ENCODE measurements at regions not wholly inside any gene's neighbourhood (a gene's known extent, or its start where the extent isn't known, plus 50 kb on each side); places are given as distances from the start of the nearest gene placed in this dataset.
"Not testable (repeated sequence)": the region's sequence is repeated elsewhere in the genome, so short reads cannot be mapped to it uniquely, and the experiment has no call there.

- no peaks in the 10 kb centered on the region for H3K4me1 ChIP-seq (ENCODE audit: control insufficient read depth in 2 of 3, insufficient read depth in 2 of 3, low read depth in 1 of 3, low read length in 3 of 3)
- no peak overlapping the region for H3K27ac ChIP-seq (ENCODE audit: low read depth in 2 of 2, low read length in 2 of 2)
- intact Hi-C loops (cut with DNase I): no loop called here
- H3K4me3 ChIP-seq (ENCODE audit: low read length in 3 of 3): no peak overlapping the region
- no peaks in the 10 kb centered on the region for H3K9me3 ChIP-seq (ENCODE audit: control insufficient read depth in 2 of 3, insufficient read depth in 1 of 3, low read length in 3 of 3)
- H3K36me3 ChIP-seq (ENCODE audit: control insufficient read depth in 2 of 3, insufficient read depth in 3 of 3, low read length in 3 of 3): no peaks in the 10 kb centered on the region
- no peaks in the 10 kb centered on the region for H3K27me3 ChIP-seq (ENCODE audit: control insufficient read depth, insufficient read depth, low read length)
- no peak overlapping the region for H3K9ac ChIP-seq (ENCODE audit: low read length in 3 of 3)
- FAIRE-seq (no peak), DNase-seq (no peak)
- TF ChIP-seq CTCF (IDR thresholded peaks at IDR 0.05; ENCODE audit: borderline replicate concordance, extremely low read depth, insufficient read depth): no peak
These were observed 241.3 kb upstream of the PLXNA2 start for GRCh38 chr1:208485512-208485911.

- Histone ChIP-seq H3K4me3 (ENCODE audit: low read length in 3 of 3) (no peak overlapping the region), H3K27me3 (ENCODE audit: control insufficient read depth, insufficient read depth, low read length) (no peaks in the 10 kb centered on the region), H3K36me3 (ENCODE audit: control insufficient read depth in 2 of 3, insufficient read depth in 3 of 3, low read length in 3 of 3) (no peaks in the 10 kb centered on the region), H3K9me3 (ENCODE audit: control insufficient read depth in 2 of 3, insufficient read depth in 1 of 3, low read length in 3 of 3) (no peaks in the 10 kb centered on the region), H3K27ac (ENCODE audit: low read depth in 2 of 2, low read length in 2 of 2) (no peak overlapping the region), H3K4me1 (ENCODE audit: control insufficient read depth in 2 of 3, insufficient read depth in 2 of 3, low read depth in 1 of 3, low read length in 3 of 3) (no peaks in the 10 kb centered on the region), H3K9ac (ENCODE audit: low read length in 3 of 3) (no peak overlapping the region)
- intact Hi-C loops (cut with DNase I): no loop called here
- no peak for FAIRE-seq
- TF ChIP-seq CTCF (IDR thresholded peaks at IDR 0.05; ENCODE audit: borderline replicate concordance, extremely low read depth, insufficient read depth): no peak
- DNase-seq: no peak
These were observed 242.5 kb upstream of the PLXNA2 start for GRCh38 chr1:208486677-208487076.

GRCh38 chr1:208488432-208488831 lies 244.2 kb upstream of the PLXNA2 start:
- H3K27ac ChIP-seq (ENCODE audit: low read depth in 2 of 2, low read length in 2 of 2); H3K27me3 ChIP-seq (ENCODE audit: control insufficient read depth, insufficient read depth, low read length); H3K4me1 ChIP-seq (ENCODE audit: control insufficient read depth in 2 of 3, insufficient read depth in 2 of 3, low read depth in 1 of 3, low read length in 3 of 3); H3K4me3 ChIP-seq (ENCODE audit: low read length in 3 of 3); H3K36me3 ChIP-seq (ENCODE audit: control insufficient read depth in 2 of 3, insufficient read depth in 3 of 3, low read length in 3 of 3); H3K9ac ChIP-seq (ENCODE audit: low read length in 3 of 3); H3K9me3 ChIP-seq (ENCODE audit: control insufficient read depth in 2 of 3, insufficient read depth in 1 of 3, low read length in 3 of 3); intact Hi-C loops (cut with DNase I); FAIRE-seq: not testable (repeated sequence)
- peak in 1 of 5 donors; percentile 58 for DNase-seq

GRCh38 chr1:208496467-208497371 lies 252.5 kb upstream of the PLXNA2 start:
- H3K36me3 ChIP-seq (ENCODE audit: control insufficient read depth in 2 of 3, insufficient read depth in 3 of 3, low read length in 3 of 3): no peaks in the 10 kb centered on the region
- no peak overlapping the region for H3K4me3 ChIP-seq (ENCODE audit: low read length in 3 of 3)
- DNase-seq: no peak
- H3K9ac ChIP-seq (ENCODE audit: low read length in 3 of 3): no peak overlapping the region
- no peaks in the 10 kb centered on the region for H3K4me1 ChIP-seq (ENCODE audit: control insufficient read depth in 2 of 3, insufficient read depth in 2 of 3, low read depth in 1 of 3, low read length in 3 of 3)
- no peaks in the 10 kb centered on the region for H3K9me3 ChIP-seq (ENCODE audit: control insufficient read depth in 2 of 3, insufficient read depth in 1 of 3, low read length in 3 of 3)
- no peak overlapping the region for H3K27ac ChIP-seq (ENCODE audit: low read depth in 2 of 2, low read length in 2 of 2)
- intact Hi-C loops (cut with DNase I): no loop called here
- H3K27me3 ChIP-seq (ENCODE audit: control insufficient read depth, insufficient read depth, low read length): no peaks in the 10 kb centered on the region
- no peak for TF ChIP-seq CTCF (IDR thresholded peaks at IDR 0.05; ENCODE audit: borderline replicate concordance, extremely low read depth, insufficient read depth)
- FAIRE-seq: no peak
